HG02970 (cell line): ENCODE measurements at regions not wholly inside any gene's neighbourhood (a gene's known extent, or its start where the extent isn't known, plus 50 kb on each side); places are given as distances from the start of the nearest gene placed in this dataset.
"Not testable (repeated sequence)": the region's sequence is repeated elsewhere in the genome, so short reads cannot be mapped to it uniquely, and the experiment has no call there.

Experiments
- ATAC-seq: cut with Tn5 transposase; IDR thresholded peaks from one replicate; pipeline ENCODE4 v1.9.1; 2021; ENCODE audit warnings: mild to moderate bottlenecking, moderate library complexity, moderate number of reproducible peaks; ENCODE audit not compliant: unreplicated experiment, low FRiP score

DNA sequence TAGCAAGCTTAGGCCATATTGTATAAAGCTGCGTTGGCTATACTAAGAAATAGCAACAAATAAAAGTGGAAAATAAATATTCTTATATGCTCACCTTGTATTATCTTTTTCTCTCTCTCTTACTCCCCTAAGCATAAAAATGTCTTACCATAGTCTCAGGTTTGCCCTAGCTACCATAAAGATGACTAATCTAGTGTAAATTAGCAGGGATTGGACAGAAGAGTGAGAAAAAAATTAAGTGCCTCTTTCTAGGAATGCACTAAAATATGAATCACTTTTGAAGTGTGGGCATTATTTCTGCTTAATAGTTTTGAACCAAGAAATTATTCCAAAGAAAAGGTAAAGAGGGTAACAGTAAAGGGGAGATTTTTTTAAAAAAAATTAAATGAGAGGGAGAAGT, 201.3 kb downstream of the HINT1 start:
- ATAC-seq: no peak

DNA sequence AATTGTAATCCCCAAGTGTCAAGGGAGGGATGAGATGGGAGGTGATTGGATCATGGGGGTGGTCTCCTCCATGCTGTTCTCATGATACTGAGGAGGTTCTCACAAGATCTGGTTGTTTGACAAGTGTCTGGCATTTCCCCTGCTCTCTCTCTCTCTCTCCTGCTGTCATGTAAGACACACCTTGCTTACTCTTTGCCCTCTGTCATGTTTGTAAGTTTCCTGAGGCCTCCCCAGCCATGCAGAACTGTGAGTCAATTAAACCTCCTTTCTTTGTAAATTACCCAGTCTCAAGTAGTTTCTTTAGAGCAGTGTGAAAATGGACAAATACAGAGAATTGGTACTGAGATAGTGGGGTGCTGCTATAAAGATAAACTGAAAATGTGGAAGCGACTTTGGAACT, 207.9 kb downstream of the HINT1 start:
- no peak for ATAC-seq

GRCh38 chr5:130955041-130955440, 210.0 kb downstream of the HINT1 start:
- ATAC-seq: no peak

- ATAC-seq: no peak
Observed at GRCh38 chr5:130954336-130954735, 210.7 kb downstream of the HINT1 start.

DNA sequence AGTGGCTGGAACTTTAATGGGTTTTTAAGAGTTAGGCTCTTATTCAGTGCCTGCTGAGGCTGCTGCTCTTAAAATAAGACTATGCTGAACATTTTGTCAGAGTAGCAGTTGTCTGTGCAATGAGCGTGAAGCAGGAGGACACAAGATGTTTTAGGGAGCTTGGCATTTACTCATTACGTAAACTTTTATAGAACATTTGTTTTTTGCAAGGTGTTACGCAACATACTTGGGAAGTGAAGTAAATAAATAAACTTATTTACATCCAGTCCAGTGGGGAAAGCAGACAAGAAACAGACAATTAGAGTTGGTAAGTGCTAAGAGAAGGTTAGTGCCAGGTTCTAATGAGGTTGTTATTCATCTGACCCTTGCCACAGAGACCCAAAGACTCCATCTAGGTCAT, 226.0 kb downstream of the HINT1 start:
- no peak for ATAC-seq

- ATAC-seq: no peak
Observed at GRCh38 chr5:130937046-130937445, 228.0 kb downstream of the HINT1 start.

- ATAC-seq: no peak
Observed at GRCh38 chr5:130923543-130924124, 241.4 kb downstream of the HINT1 start.

DNA sequence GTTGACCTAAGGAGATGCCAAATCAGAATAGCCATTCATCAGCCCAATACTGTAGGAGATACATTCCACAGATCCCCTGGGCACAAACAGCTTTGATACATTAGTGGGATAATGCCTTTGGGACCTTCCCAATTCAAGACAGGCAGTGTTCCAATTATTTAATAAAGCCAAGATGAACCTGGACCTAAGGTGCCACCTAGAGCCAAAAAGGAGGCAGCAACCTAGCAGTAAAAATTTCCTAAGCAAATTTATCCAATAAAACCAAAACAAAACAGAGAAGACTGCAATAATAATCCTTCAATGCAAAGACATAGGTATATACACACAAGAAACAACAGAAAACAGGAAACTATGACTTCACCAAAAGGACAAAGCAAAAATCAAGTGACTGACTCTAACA, 253.0 kb downstream of the HINT1 start:
- ATAC-seq: no peak

DNA sequence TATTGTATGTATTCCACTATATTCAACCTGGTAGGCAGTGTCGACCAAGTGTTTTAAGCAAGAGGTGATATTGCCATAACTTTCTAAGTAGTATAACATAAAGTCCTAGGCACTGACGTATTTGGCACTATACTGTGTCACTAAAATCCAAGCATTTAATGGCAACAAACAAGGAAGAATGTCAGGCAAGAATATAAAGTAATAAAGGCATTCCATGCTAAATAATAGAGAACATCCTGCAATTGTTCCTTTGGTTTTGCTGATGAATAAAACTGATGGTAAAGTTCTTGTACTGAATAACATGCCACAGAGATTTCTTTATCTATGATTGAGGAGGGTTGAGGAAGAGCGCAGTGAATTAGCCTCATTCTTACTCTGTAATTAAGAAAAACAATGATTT, 256.9 kb downstream of the HINT1 start:
- no peak for ATAC-seq

DNA sequence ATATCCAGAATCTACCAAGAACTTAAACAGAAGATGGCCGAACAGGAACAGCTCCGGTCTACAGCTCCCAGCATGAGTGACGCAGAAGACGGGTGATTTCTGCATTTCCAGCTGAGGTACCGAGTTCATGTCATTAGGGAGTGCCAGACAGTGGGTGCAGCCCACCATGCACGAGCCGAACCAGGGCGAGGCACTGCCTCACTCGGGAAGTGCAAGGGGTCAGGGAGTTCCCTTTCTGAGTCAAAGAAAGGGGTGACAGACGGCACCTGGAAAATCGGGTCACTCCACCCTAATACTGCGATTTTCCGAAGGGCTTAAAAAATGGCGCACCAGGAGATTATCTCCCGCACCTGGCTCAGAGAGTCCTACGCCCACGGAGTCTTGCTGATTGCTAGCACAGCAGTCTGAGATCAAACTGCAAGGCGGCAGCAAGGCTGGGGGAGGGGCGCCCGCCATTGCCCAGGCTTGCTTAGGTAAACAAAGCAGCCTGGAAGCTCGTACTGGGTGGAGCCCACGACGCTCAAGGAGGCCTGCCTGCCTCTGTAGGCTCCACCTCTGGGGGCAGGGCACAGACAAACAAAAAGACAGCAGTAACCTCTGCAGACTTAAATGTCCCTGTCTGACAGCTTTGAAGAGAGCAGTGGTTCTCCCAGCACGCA, 267.4 kb downstream of the HINT1 start:
- ATAC-seq: not testable (repeated sequence)

- ATAC-seq: not testable (repeated sequence)
Observed at GRCh38 chr5:130897181-130897536, 267.9 kb downstream of the HINT1 start.

- ATAC-seq: no peak
Observed at GRCh38 chr5:130896636-130897035, 268.4 kb downstream of the HINT1 start.

DNA sequence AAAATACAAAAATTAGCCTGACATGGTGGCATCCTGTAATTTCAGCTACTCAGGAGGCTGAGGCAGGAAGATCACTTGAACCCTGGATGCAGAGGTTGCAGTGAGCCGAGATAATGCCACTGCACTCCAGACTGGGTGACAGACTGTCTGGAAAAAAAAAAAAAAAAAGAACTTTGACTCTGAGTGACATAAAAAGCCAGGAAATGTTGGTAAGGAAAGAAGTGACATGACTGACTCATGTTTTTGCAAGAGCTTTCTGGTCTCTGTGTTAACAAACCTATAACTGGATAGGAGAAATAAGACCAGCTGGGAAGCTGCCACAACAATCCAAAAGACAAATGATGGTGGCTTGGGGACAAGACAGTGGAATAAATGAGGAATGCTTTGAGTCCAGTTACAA, 272.1 kb downstream of the HINT1 start:
- ATAC-seq: no peak

DNA sequence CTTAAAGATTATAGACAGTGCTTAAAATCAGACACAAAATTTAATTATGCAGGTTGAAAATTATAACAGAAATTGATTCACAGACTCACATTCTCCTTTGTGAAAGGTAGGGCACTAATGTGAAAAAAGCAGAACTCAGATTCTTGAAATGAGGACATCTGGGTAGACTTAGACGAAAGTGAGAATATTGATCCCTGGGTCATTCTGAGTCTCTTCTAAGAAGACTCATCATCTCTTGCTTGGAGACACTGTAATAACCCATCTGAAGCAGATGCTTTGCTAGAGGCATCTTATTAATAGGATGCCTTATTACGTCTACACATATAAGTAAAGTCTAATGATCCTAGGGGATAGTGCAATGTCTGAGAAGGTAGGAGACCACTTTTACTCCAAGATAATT, 274.4 kb downstream of the HINT1 start:
- ATAC-seq: no peak

DNA sequence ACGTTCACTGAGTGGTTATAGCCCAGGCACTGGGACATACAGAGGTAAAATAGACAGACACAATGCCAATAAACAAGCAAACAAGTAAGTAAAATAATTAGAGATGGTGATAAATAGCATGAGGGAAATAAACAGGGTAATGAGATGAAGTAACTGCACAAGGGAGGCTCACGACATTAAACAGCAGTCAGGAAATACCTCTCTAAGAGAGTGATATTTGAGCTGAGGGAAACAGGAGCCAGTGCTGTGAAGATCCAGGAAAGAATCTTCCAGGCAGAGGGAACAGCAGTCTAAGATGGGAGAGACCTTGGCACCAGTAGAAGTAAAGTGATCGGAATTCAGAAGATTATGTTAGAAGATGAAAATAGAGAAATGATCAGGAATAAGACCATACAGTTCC, 279.4 kb downstream of the HINT1 start:
- ATAC-seq: no peak

- ATAC-seq: no peak
Observed at GRCh38 chr5:130885027-130885426, 280.0 kb downstream of the HINT1 start.

GRCh38 chr5:130884023-130884422, 281.0 kb downstream of the HINT1 start:
- no peak for ATAC-seq

DNA sequence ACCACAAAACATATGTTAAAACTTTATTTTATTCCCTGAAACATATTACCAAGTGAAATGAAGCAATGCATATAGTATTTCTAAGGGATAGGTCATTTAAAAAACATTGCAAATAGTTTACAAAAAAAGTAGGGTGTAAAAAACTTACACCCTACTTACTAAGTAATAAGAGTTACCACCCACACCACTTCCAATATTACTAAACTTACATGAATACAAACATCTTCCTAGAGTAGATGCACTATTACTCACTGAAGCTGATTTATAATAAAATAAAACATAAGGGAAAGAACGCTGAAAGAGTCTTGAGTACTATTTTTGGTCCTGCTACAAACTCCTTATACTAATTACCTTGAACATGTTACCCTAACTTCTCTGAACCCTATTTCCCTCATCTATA, 289.4 kb downstream of the HINT1 start:
- no peak for ATAC-seq

GRCh38 chr5:130874861-130875417, 290.1 kb downstream of the HINT1 start:
- ATAC-seq: no peak

GRCh38 chr5:130871346-130872086, 293.5 kb downstream of the HINT1 start:
- no peak for ATAC-seq

GRCh38 chr5:130870691-130871090, 294.4 kb downstream of the HINT1 start:
- ATAC-seq: no peak
